ENCODE measurements at regions not wholly inside any gene's neighbourhood (a gene's known extent, or its start where the extent isn't known, plus 50 kb on each side); places are given as distances from the start of the nearest gene placed in this dataset.

- no peak for TF ChIP-seq ZFX (IDR thresholded peaks at IDR 0.05; ENCODE audit: borderline replicate concordance)
- no peak for TF ChIP-seq CTCF (IDR thresholded peaks at IDR 0.05)
- H3K27ac ChIP-seq, result no peak overlapping the region
Observed at GRCh38 chr10:100612601-100613595, 77.2 kb downstream of the HIF1AN start.

- no peak for TF ChIP-seq ZFX (IDR thresholded peaks at IDR 0.05; ENCODE audit: borderline replicate concordance)
- no peak for TF ChIP-seq CTCF (IDR thresholded peaks at IDR 0.05)
- H3K27ac ChIP-seq, result no peak overlapping the region
Observed at GRCh38 chr10:100613846-100614245, 78.1 kb downstream of the HIF1AN start.

GRCh38 chr10:100614429-100615095 is 78.8 kb downstream of the HIF1AN start:
- no peak overlapping the region for H3K27ac ChIP-seq
- TF ChIP-seq ZFX (IDR thresholded peaks at IDR 0.05; ENCODE audit: borderline replicate concordance), result no peak
- TF ChIP-seq CTCF (IDR thresholded peaks at IDR 0.05), result no peak

- no peak overlapping the region for H3K27ac ChIP-seq
- no peak for TF ChIP-seq ZFX (IDR thresholded peaks at IDR 0.05; ENCODE audit: borderline replicate concordance)
- no peak for TF ChIP-seq CTCF (IDR thresholded peaks at IDR 0.05)
Observed at GRCh38 chr10:100615241-100615640, 79.5 kb downstream of the HIF1AN start.

- TF ChIP-seq ZFX (IDR thresholded peaks at IDR 0.05; ENCODE audit: borderline replicate concordance) (no peak), CTCF (IDR thresholded peaks at IDR 0.05) (no peak)
- H3K27ac ChIP-seq, result no peak overlapping the region
Observed at GRCh38 chr10:100615908-100616307, 80.2 kb downstream of the HIF1AN start.

- no peak for TF ChIP-seq ZFX (IDR thresholded peaks at IDR 0.05; ENCODE audit: borderline replicate concordance)
- TF ChIP-seq CTCF (IDR thresholded peaks at IDR 0.05), result no peak
- no peak overlapping the region for H3K27ac ChIP-seq
Observed at GRCh38 chr10:100618091-100618615, 82.4 kb downstream of the HIF1AN start.
